IMR-90 (cell line): ENCODE measurements at regions not wholly inside any gene's neighbourhood (a gene's known extent, or its start where the extent isn't known, plus 50 kb on each side); places are given as distances from the start of the nearest gene placed in this dataset.
"Not testable (repeated sequence)": the region's sequence is repeated elsewhere in the genome, so short reads cannot be mapped to it uniquely, and the experiment has no call there.

ENCODE experiments used
- BHLHE40 ChIP-seq: fragments of 150-350 bp; IDR thresholded peaks from 2 replicates; pipeline ENCODE4 v1.6.1; 2016; ENCODE audit warnings: mild to moderate bottlenecking, low read depth, low read length
- CEBPB ChIP-seq: IDR thresholded peaks from 2 replicates; pipeline ENCODE4 v1.6.1; 2012; ENCODE audit warnings: low read depth, low read length, improper control_type of control experiment
- CTCF ChIP-seq: conservative IDR thresholded peaks from 2 replicates; pipeline ENCODE4 v1.5.1; 2012; ENCODE audit warnings: mild to moderate bottlenecking, low read depth, low read length, improper control_type of control experiment
- ELK1 ChIP-seq: fragments of 150-350 bp; IDR thresholded peaks from 2 replicates; pipeline ENCODE4 v1.6.1; 2016; ENCODE audit warnings: low read depth, mild to moderate bottlenecking, low read length, moderate library complexity, borderline replicate concordance
- MAFK ChIP-seq: IDR thresholded peaks from 2 replicates; pipeline ENCODE4 v1.6.1; 2012; ENCODE audit warnings: low read depth, low read length, improper control_type of control experiment
- MAZ ChIP-seq: IDR thresholded peaks from 2 replicates; pipeline ENCODE4 v1.6.1; 2012; ENCODE audit warnings: low read depth, mild to moderate bottlenecking, low read length, improper control_type of control experiment, moderate library complexity, borderline replicate concordance
- MXI1 ChIP-seq: IDR thresholded peaks from 2 replicates; pipeline ENCODE4 v1.6.1; 2012; ENCODE audit warnings: low read depth, mild to moderate bottlenecking, low read length, moderate library complexity, borderline replicate concordance
- POLR2A ChIP-seq: IDR thresholded peaks from 2 replicates; pipeline ENCODE4 v1.6.1; 2012; ENCODE audit warnings: mild to moderate bottlenecking, low read depth, low read length
- RAD21 ChIP-seq: IDR thresholded peaks from 2 replicates; pipeline ENCODE4 v1.6.1; 2012; ENCODE audit warnings: low read length, improper control_type of control experiment
- RCOR1 ChIP-seq: IDR thresholded peaks from 2 replicates; pipeline ENCODE4 v1.6.1; 2012; ENCODE audit warnings: mild to moderate bottlenecking, low read length, improper control_type of control experiment; ENCODE audit not compliant: insufficient replicate concordance
- SMC3 ChIP-seq: fragments of 150-350 bp; IDR thresholded peaks from 2 replicates; pipeline ENCODE4 v1.6.1; 2016; ENCODE audit warnings: low read depth, mild to moderate bottlenecking, antibody characterized with exemption, low read length, moderate library complexity
- USF2 ChIP-seq: fragments of 150-350 bp; IDR thresholded peaks from 2 replicates; pipeline ENCODE4 v1.6.1; 2017; ENCODE audit warnings: mild to moderate bottlenecking, antibody characterized with exemption, low read length, low read depth

GRCh38 chr10:46154271-46154670 lies 108.2 kb upstream of the MSMB start:
- not testable (repeated sequence) for TF ChIP-seq MAFK, RAD21, POLR2A, CEBPB, ELK1, CTCF, SMC3, MXI1, RCOR1, BHLHE40, USF2, MAZ
